Osteoblast (primary cell): ENCODE measurements at regions not wholly inside any gene's neighbourhood (a gene's known extent, or its start where the extent isn't known, plus 50 kb on each side); places are given as distances from the start of the nearest gene placed in this dataset.

Source experiments
- DNase-seq: peaks from one replicate; pipeline ENCODE4 v3.0.0; 2011; ENCODE audit warnings: low spot score, mixed read lengths; ENCODE audit not compliant: insufficient read length; ENCODE audit errors: missing footprints
- H2AFZ ChIP-seq: 2 replicates; pipeline ENCODE4 v1.6.0; 2011; ENCODE audit warnings: mild to moderate bottlenecking, low read length
- H3K27ac ChIP-seq: 2 replicates; pipeline ENCODE4 v1.5.1; 2011; ENCODE audit warnings: mild to moderate bottlenecking, low read depth, low read length, moderate library complexity
- H3K27me3 ChIP-seq: 2 replicates; pipeline ENCODE4 v1.6.0; 2012; ENCODE audit warnings: mild to moderate bottlenecking, control low read depth, inconsistent platforms, low read length, moderate library complexity; ENCODE audit not compliant: insufficient read depth
- H3K36me3 ChIP-seq: 2 replicates; pipeline ENCODE4 v1.5.1; 2011; ENCODE audit warnings: mild to moderate bottlenecking, low read length, control low read depth, moderate library complexity; ENCODE audit not compliant: insufficient read depth
- H3K4me1 ChIP-seq: 2 replicates; pipeline ENCODE4 v1.5.1; 2011; ENCODE audit warnings: mild to moderate bottlenecking, low read length, control low read depth, moderate library complexity; ENCODE audit not compliant: insufficient read depth
- H3K4me2 ChIP-seq: 2 replicates; pipeline ENCODE4 v1.6.0; 2011; ENCODE audit warnings: mild to moderate bottlenecking, low read length; ENCODE audit not compliant: insufficient read depth
- H3K4me3 ChIP-seq: fragments of 200-600 bp; sonication (generic); 3 replicates; pipeline ENCODE4 v1.5.1; 2012; ENCODE audit warnings: mild to moderate bottlenecking, low read length, inconsistent platforms; ENCODE audit not compliant: insufficient read depth
- H3K79me2 ChIP-seq: 2 replicates; pipeline ENCODE4 v1.6.0; 2012; ENCODE audit warnings: mild to moderate bottlenecking, low read length, control low read depth, inconsistent platforms; ENCODE audit not compliant: insufficient read depth
- H3K9me3 ChIP-seq: 2 replicates; pipeline ENCODE4 v1.5.1; 2011; ENCODE audit warnings: low read depth, low read length, control low read depth
- H4K20me1 ChIP-seq: 2 replicates; pipeline ENCODE4 v1.6.0; 2012; ENCODE audit warnings: mild to moderate bottlenecking, low read length, control low read depth; ENCODE audit not compliant: insufficient read depth
- CTCF ChIP-seq: IDR thresholded peaks from 2 replicates; pipeline ENCODE4 v1.5.1; 2011; ENCODE audit warnings: mild to moderate bottlenecking, low read depth, low read length, moderate library complexity; ENCODE audit errors: extremely low read depth

- no peaks in the 10 kb centered on the region for H4K20me1 ChIP-seq
- no peaks in the 10 kb centered on the region for H3K27me3 ChIP-seq
- H2AFZ ChIP-seq: no peak overlapping the region
- H3K4me3 ChIP-seq: no peak overlapping the region
- no peak for TF ChIP-seq CTCF
- no peaks in the 10 kb centered on the region for H3K79me2 ChIP-seq
- H3K4me2 ChIP-seq: no peak overlapping the region
- H3K36me3 ChIP-seq: no peaks in the 10 kb centered on the region
- DNase-seq: no peak
- H3K4me1 ChIP-seq: peaks cover 27% of the 10 kb centered on the region
- H3K9me3 ChIP-seq: no peaks in the 10 kb centered on the region
- H3K27ac ChIP-seq: no peak overlapping the region
Measured at GRCh38 chr10:78929541-78929940, 139.2 kb upstream of the ZMIZ1 start.

GRCh38 chr10:78931321-78932053 lies 137.3 kb upstream of the ZMIZ1 start:
- no peak for TF ChIP-seq CTCF
- H3K27ac ChIP-seq: peak overlapping the region; percentile 31
- H3K4me3 ChIP-seq: no peak overlapping the region
- no peak for DNase-seq
- no peaks in the 10 kb centered on the region for H4K20me1 ChIP-seq
- H3K79me2 ChIP-seq: no peaks in the 10 kb centered on the region
- no peaks in the 10 kb centered on the region for H3K9me3 ChIP-seq
- no peaks in the 10 kb centered on the region for H3K36me3 ChIP-seq
- peaks cover 11% of the 10 kb centered on the region for H3K4me1 ChIP-seq
- H3K27me3 ChIP-seq: no peaks in the 10 kb centered on the region
- no peak overlapping the region for H3K4me2 ChIP-seq
- no peak overlapping the region for H2AFZ ChIP-seq

- no peak overlapping the region for H2AFZ ChIP-seq
Measured at GRCh38 chr10:78932054-78932386, 136.7 kb upstream of the ZMIZ1 start.

GRCh38 chr10:78932861-78933260 lies 135.9 kb upstream of the ZMIZ1 start:
- no peak for TF ChIP-seq CTCF
- no peak overlapping the region for H3K4me3 ChIP-seq
- no peak overlapping the region for H3K4me2 ChIP-seq
- no peaks in the 10 kb centered on the region for H3K27me3 ChIP-seq
- no peaks in the 10 kb centered on the region for H3K9me3 ChIP-seq
- H3K79me2 ChIP-seq: no peaks in the 10 kb centered on the region
- no peak overlapping the region for H2AFZ ChIP-seq
- no peaks in the 10 kb centered on the region for H3K36me3 ChIP-seq
- H3K4me1 ChIP-seq: peaks cover 11% of the 10 kb centered on the region
- H4K20me1 ChIP-seq: no peaks in the 10 kb centered on the region
- DNase-seq: no peak
- H3K27ac ChIP-seq: no peak overlapping the region

More at GRCh38 chr10:78932054-78932386, 136.7 kb upstream of the ZMIZ1 start:
- DNase-seq: peak; percentile 94
- peaks cover 11% of the 10 kb centered on the region for H3K4me1 ChIP-seq
- H3K4me3 ChIP-seq: no peak overlapping the region
- H3K27ac ChIP-seq: peak overlapping the region; percentile 31
- no peaks in the 10 kb centered on the region for H3K79me2 ChIP-seq
- no peaks in the 10 kb centered on the region for H4K20me1 ChIP-seq
- no peak overlapping the region for H3K4me2 ChIP-seq
- no peaks in the 10 kb centered on the region for H3K36me3 ChIP-seq
- no peaks in the 10 kb centered on the region for H3K9me3 ChIP-seq
- TF ChIP-seq CTCF: no peak
- H3K27me3 ChIP-seq: no peaks in the 10 kb centered on the region
